H9 (cell line): ENCODE measurements at regions not wholly inside any gene's neighbourhood (a gene's known extent, or its start where the extent isn't known, plus 50 kb on each side); places are given as distances from the start of the nearest gene placed in this dataset.

Experiments used
- DNase-seq: peaks from one replicate; pipeline ENCODE4 v3.0.0-alpha.2; 2017
- H2AFZ ChIP-seq: one replicate; pipeline ENCODE4 v1.6.1; 2013; ENCODE audit warnings: mild to moderate bottlenecking, low read length, control low read depth, moderate library complexity
- H2AK5ac ChIP-seq: 2 replicates; pipeline ENCODE4 v1.6.1; 2013; ENCODE audit warnings: low read length, control low read depth, mixed read lengths; ENCODE audit not compliant: insufficient read length
- H2BK120ac ChIP-seq: one replicate; pipeline ENCODE4 v1.6.1; 2013; ENCODE audit warnings: low read depth, mild to moderate bottlenecking, low read length, control low read depth, inconsistent platforms; ENCODE audit not compliant: poor library complexity, severe bottlenecking
- H2BK12ac ChIP-seq: 2 replicates; pipeline ENCODE4 v1.6.1; 2013; ENCODE audit warnings: low read length, control low read depth, mixed read lengths, low read depth; ENCODE audit not compliant: insufficient read length
- H2BK15ac ChIP-seq: 2 replicates; pipeline ENCODE4 v1.6.1; 2013; ENCODE audit warnings: low read depth, low read length, control low read depth
- H2BK20ac ChIP-seq: one replicate; pipeline ENCODE4 v1.6.1; 2013; ENCODE audit warnings: low read depth, mild to moderate bottlenecking, low read length, control low read depth, inconsistent platforms; ENCODE audit not compliant: poor library complexity, severe bottlenecking
- H2BK5ac ChIP-seq: 2 replicates; pipeline ENCODE4 v1.6.1; 2013; ENCODE audit warnings: low read length, control low read depth, mixed read lengths; ENCODE audit not compliant: insufficient read length
- H3K14ac ChIP-seq: 2 replicates; pipeline ENCODE4 v1.6.1; 2013; ENCODE audit warnings: low read length, control low read depth; ENCODE audit not compliant: insufficient read depth
- H3K18ac ChIP-seq: 2 replicates; pipeline ENCODE4 v1.6.1; 2013; ENCODE audit warnings: low read depth, mild to moderate bottlenecking, mixed read lengths, low read length, control low read depth; ENCODE audit not compliant: insufficient read length
- H3K23ac ChIP-seq: 2 replicates; pipeline ENCODE4 v1.6.1; 2013; ENCODE audit warnings: low read length, control low read depth, mixed read lengths, low read depth; ENCODE audit not compliant: insufficient read length
- H3K23me2 ChIP-seq: 2 replicates; pipeline ENCODE4 v1.6.1; 2013; ENCODE audit warnings: low read depth, mild to moderate bottlenecking, mixed read lengths, low read length, control low read depth; ENCODE audit not compliant: insufficient read length, poor library complexity, severe bottlenecking
- H3K27ac ChIP-seq: 2 replicates; pipeline ENCODE4 v1.5.1; 2013; ENCODE audit warnings: low read length, control low read depth, mixed read lengths, low read depth; ENCODE audit not compliant: insufficient read length
- H3K27me3 ChIP-seq: 2 replicates; pipeline ENCODE4 v1.6.1; 2013; ENCODE audit warnings: low read length, control low read depth, inconsistent platforms; ENCODE audit not compliant: insufficient read depth
- H3K4ac ChIP-seq: 2 replicates; pipeline ENCODE4 v1.6.1; 2013; ENCODE audit warnings: low read depth, mild to moderate bottlenecking, control low read depth, inconsistent platforms, low read length, moderate library complexity
- H3K4me1 ChIP-seq: 2 replicates; pipeline ENCODE4 v1.6.1; 2013; ENCODE audit warnings: low read length, control low read depth, inconsistent platforms; ENCODE audit not compliant: insufficient read depth
- H3K4me2 ChIP-seq: 2 replicates; pipeline ENCODE4 v1.6.1; 2013; ENCODE audit warnings: low read length, control low read depth, mixed read lengths; ENCODE audit not compliant: insufficient read length, insufficient read depth
- H3K56ac ChIP-seq: 2 replicates; pipeline ENCODE4 v1.6.1; 2013; ENCODE audit warnings: low read depth, mild to moderate bottlenecking, mixed read lengths, low read length, control low read depth; ENCODE audit not compliant: insufficient read length
- H3K79me1 ChIP-seq: 2 replicates; pipeline ENCODE4 v1.6.1; 2013; ENCODE audit warnings: low read depth, mild to moderate bottlenecking, moderate library complexity, low read length, control low read depth, inconsistent platforms; ENCODE audit not compliant: insufficient read depth, poor library complexity, severe bottlenecking
- H3K79me2 ChIP-seq: 2 replicates; pipeline ENCODE4 v1.6.1; 2013; ENCODE audit warnings: low read length, control low read depth, inconsistent platforms; ENCODE audit not compliant: insufficient read depth
- H3K9ac ChIP-seq: 2 replicates; pipeline ENCODE4 v1.6.1; 2013; ENCODE audit warnings: low read length, control low read depth, mixed read lengths; ENCODE audit not compliant: insufficient read length; ENCODE audit errors: extremely low read depth
- H3K9me3 ChIP-seq: one replicate; pipeline ENCODE4 v1.6.1; 2013; ENCODE audit warnings: low read depth, low read length, inconsistent platforms; ENCODE audit not compliant: control insufficient read depth
- H3T11ph ChIP-seq: one replicate; pipeline ENCODE4 v1.6.1; 2013; ENCODE audit warnings: mild to moderate bottlenecking, low read length, control low read depth, inconsistent platforms
- H4K20me1 ChIP-seq: one replicate; pipeline ENCODE4 v1.6.1; 2013; ENCODE audit not compliant: control insufficient read depth, insufficient read length, insufficient read depth
- H4K5ac ChIP-seq: 2 replicates; pipeline ENCODE4 v1.6.1; 2013; ENCODE audit warnings: low read depth, mild to moderate bottlenecking, mixed read lengths, low read length, control low read depth; ENCODE audit not compliant: insufficient read length
- H4K8ac ChIP-seq: replicated peaks from 2 replicates; pipeline ENCODE4 v1.6.1; 2013; ENCODE audit warnings: low read length, control low read depth, mixed read lengths, low read depth; ENCODE audit not compliant: insufficient read length
- H4K91ac ChIP-seq: 2 replicates; pipeline ENCODE4 v1.6.1; 2013; ENCODE audit warnings: low read depth, mild to moderate bottlenecking, moderate library complexity, mixed read lengths, low read length, control low read depth; ENCODE audit not compliant: insufficient read length
- H3K27ac Mint-ChIP-seq, 3 experiments: 2 replicates in 2 of 3; 3 replicates in 1 of 3; pipeline ENCODE4 v1.8.0; 2020 to 2021; ENCODE audit warnings: mixed read lengths in 3 of 3, mild to moderate bottlenecking in 1 of 3, moderate library complexity in 1 of 3
- H3K27me3 Mint-ChIP-seq: 2 replicates; pipeline ENCODE4 v1.8.0; 2021; ENCODE audit warnings: low read depth, mild to moderate bottlenecking, moderate library complexity, mixed read lengths
- H3K36me3 Mint-ChIP-seq, 3 experiments: 2 replicates in 2 of 3; 3 replicates in 1 of 3; pipeline ENCODE4 v1.8.0; 2020 to 2021; ENCODE audit warnings: low read depth in 3 of 3, mixed read lengths in 3 of 3; ENCODE audit not compliant: insufficient read depth in 1 of 3
- H3K4me1 Mint-ChIP-seq, 2 experiments: 2 replicates each; pipeline ENCODE4 v1.8.0; 2020; ENCODE audit warnings: mixed read lengths in 2 of 2
- H3K4me3 Mint-ChIP-seq, 2 experiments: 2 replicates in 1 of 2; 3 replicates in 1 of 2; pipeline ENCODE4 v1.8.0; 2020 to 2021; ENCODE audit warnings: mild to moderate bottlenecking in 2 of 2, mixed read lengths in 2 of 2, moderate library complexity in 1 of 2
- H3K9me3 Mint-ChIP-seq, 2 experiments: 2 replicates in 1 of 2; 3 replicates in 1 of 2; pipeline ENCODE4 v1.8.0; 2020; ENCODE audit warnings: mild to moderate bottlenecking in 2 of 2, mixed read lengths in 2 of 2, moderate library complexity in 1 of 2
- CTCF ChIP-seq: fragments of 200-600 bp; sonication (generic); conservative IDR thresholded peaks from 3 replicates; pipeline ENCODE4 v1.8.0; 2021; ENCODE audit warnings: antibody characterized with exemption, mild to moderate bottlenecking
- WGBS: extraction: QIAGEN DNeasy Blood & Tissue Kit; methylation state at CpG from one replicate; pipeline ENCODE4 v1.1.7; 2013; ENCODE audit warnings: missing lambda C conversion rate, low lambda C conversion rate, mixed read lengths; ENCODE audit not compliant: insufficient read length; ENCODE audit errors: extremely low coverage; 5-methylcytosine and 5-hydroxymethylcytosine counted together

GRCh38 chr16:16864536-16864935, 485.6 kb downstream of the NPIPA7 start:
- Histone ChIP-seq H3K56ac (no peak overlapping the region), H3K79me1 (no peaks in the 10 kb centered on the region), H2AK5ac (no peak overlapping the region), H3T11ph (no peak overlapping the region), H4K91ac (no peak overlapping the region), H3K9ac (no peak overlapping the region), H3K27ac (no peak overlapping the region), H3K4ac (no peak overlapping the region), H2BK15ac (no peak overlapping the region), H4K8ac (no peak overlapping the region), H2BK120ac (no peak overlapping the region), H2BK5ac (no peak overlapping the region), H3K18ac (no peak overlapping the region), H3K9me3 (no peaks in the 10 kb centered on the region), H2AFZ (no peak overlapping the region), H2BK12ac (no peak overlapping the region), H3K23ac (no peak overlapping the region), H3K27me3 (no peaks in the 10 kb centered on the region), H3K14ac (no peak overlapping the region), H4K5ac (no peak overlapping the region), H3K23me2 (no peaks in the 10 kb centered on the region), H4K20me1 (no peaks in the 10 kb centered on the region), H3K4me1 (peaks cover 8% of the 10 kb centered on the region), H2BK20ac (no peak overlapping the region), H3K79me2 (no peaks in the 10 kb centered on the region), H3K4me2 (no peak overlapping the region)
- TF ChIP-seq CTCF: no peak
- H3K27me3 Mint-ChIP-seq: peaks cover 4% of the 10 kb centered on the region; the same call in 1 of the 2 replicates
- WGBS: no CpG with 5 or more reads among the region's 4 CpGs
- no peaks in the 10 kb centered on the region for H3K36me3 Mint-ChIP-seq
- H3K27ac Mint-ChIP-seq: no peak overlapping the region
- DNase-seq: no peak
- H3K9me3 Mint-ChIP-seq: 0 out of 5 replicates have a peak, but pooled peaks cover 0 to 3% of the 10 kb centered on the region in 2 experiments
- peaks cover 21 to 27% of the 10 kb centered on the region in 2 experiments for H3K4me1 Mint-ChIP-seq
- H3K4me3 Mint-ChIP-seq: no peak overlapping the region
